Adrenal gland (tissue), 5 donors: ENCODE measurements at regions not wholly inside any gene's neighbourhood (a gene's known extent, or its start where the extent isn't known, plus 50 kb on each side); places are given as distances from the start of the nearest gene placed in this dataset.

Experiments
- POLR2A ChIP-seq, 2 donors: fragments of 450-650 bp; IDR thresholded peaks; one replicate each; pipeline ENCODE4 v1.6.1; 2017; ENCODE audit warnings: antibody characterized with exemption in 2 of 2, mild to moderate bottlenecking in 2 of 2, moderate library complexity in 1 of 2
- TF ChIP-seq, protein P1 (sequence below), 6 experiments: fragments of 450-650 bp in 4 of 6; fragments of 200-600 bp in 2 of 6; sonication (generic) in 1 of 6; IDR thresholded peaks; 1 replicate in 5 of 6; 2 replicates in 1 of 6; pipeline versions ENCODE4 v1.5.1 to v1.8.0; 2016 to 2021; ENCODE audit warnings: antibody characterized with exemption in 6 of 6, mild to moderate bottlenecking in 2 of 6, moderate library complexity in 1 of 6
- donor health status: DM: no; HTN: no; CAD: no.

DNA sequence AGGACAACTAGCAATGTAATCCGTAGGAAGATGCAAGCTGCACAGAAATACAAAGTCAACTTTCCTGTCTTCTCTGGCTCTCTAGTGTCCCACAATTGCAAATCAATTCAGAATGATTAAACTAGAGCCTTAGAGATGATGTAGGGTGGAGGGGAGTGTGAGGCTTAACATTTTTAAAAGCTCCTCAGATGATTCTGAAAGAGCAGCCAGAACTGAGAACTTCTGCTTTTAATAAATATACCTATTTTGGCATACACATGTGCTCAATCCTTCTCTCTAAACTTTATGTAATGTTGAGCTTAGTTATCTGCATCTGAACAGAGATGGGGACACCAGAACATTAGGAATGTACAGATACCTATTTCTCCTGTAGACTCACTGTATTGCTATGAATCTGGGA lies 139.9 kb upstream of the APC start:
- TF ChIP-seq, protein P1, sequence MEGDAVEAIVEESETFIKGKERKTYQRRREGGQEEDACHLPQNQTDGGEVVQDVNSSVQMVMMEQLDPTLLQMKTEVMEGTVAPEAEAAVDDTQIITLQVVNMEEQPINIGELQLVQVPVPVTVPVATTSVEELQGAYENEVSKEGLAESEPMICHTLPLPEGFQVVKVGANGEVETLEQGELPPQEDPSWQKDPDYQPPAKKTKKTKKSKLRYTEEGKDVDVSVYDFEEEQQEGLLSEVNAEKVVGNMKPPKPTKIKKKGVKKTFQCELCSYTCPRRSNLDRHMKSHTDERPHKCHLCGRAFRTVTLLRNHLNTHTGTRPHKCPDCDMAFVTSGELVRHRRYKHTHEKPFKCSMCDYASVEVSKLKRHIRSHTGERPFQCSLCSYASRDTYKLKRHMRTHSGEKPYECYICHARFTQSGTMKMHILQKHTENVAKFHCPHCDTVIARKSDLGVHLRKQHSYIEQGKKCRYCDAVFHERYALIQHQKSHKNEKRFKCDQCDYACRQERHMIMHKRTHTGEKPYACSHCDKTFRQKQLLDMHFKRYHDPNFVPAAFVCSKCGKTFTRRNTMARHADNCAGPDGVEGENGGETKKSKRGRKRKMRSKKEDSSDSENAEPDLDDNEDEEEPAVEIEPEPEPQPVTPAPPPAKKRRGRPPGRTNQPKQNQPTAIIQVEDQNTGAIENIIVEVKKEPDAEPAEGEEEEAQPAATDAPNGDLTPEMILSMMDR (IDR thresholded peaks at IDR 0.05), result no peak
- TF ChIP-seq POLR2A (IDR thresholded peaks at IDR 0.05), result no peak
